ENCODE measurements at regions not wholly inside any gene's neighbourhood (a gene's known extent, or its start where the extent isn't known, plus 50 kb on each side); places are given as distances from the start of the nearest gene placed in this dataset.

GRCh38 chr14:98278800-98279199, 993.2 kb downstream of the BCL11B start:
- Mint-ChIP-seq H3K27ac (no peak overlapping the region), H3K4me3 (no peak overlapping the region), H3K27me3 (ENCODE audit: low read depth, poor library complexity) (peaks cover 27% of the 10 kb centered on the region), H3K36me3 (ENCODE audit: low read depth) (no peaks in the 10 kb centered on the region), H3K9me3 (peaks cover 6% of the 10 kb centered on the region), H3K4me1 (peaks cover 16% of the 10 kb centered on the region)
- DNase-seq: no peak
- no peak for TF ChIP-seq CTCF (IDR thresholded peaks at IDR 0.05)

GRCh38 chr14:98280436-98280835, 991.6 kb downstream of the BCL11B start:
- no peak overlapping the region for H3K4me3 Mint-ChIP-seq
- H3K27ac Mint-ChIP-seq: peak overlapping the region; percentile 54

GRCh38 chr14:98288825-98289224, 983.2 kb downstream of the BCL11B start:
- no peak for TF ChIP-seq CTCF (IDR thresholded peaks at IDR 0.05)
- no peaks in the 10 kb centered on the region for H3K4me1 Mint-ChIP-seq
- H3K27me3 Mint-ChIP-seq (ENCODE audit: low read depth, poor library complexity): peaks cover 14% of the 10 kb centered on the region
- no peak for DNase-seq
- H3K27ac Mint-ChIP-seq: peak overlapping the region; percentile 48
- no peak overlapping the region for H3K4me3 Mint-ChIP-seq
- peaks cover 15% of the 10 kb centered on the region for H3K9me3 Mint-ChIP-seq
- H3K36me3 Mint-ChIP-seq (ENCODE audit: low read depth): no peaks in the 10 kb centered on the region

More at GRCh38 chr14:98280436-98280835, 991.6 kb downstream of the BCL11B start:
- TF ChIP-seq CTCF (IDR thresholded peaks at IDR 0.05): no peak
- peaks cover 16% of the 10 kb centered on the region for H3K4me1 Mint-ChIP-seq
- no peak for DNase-seq
- no peaks in the 10 kb centered on the region for H3K36me3 Mint-ChIP-seq (ENCODE audit: low read depth)
- H3K27me3 Mint-ChIP-seq (ENCODE audit: low read depth, poor library complexity): peaks cover 19% of the 10 kb centered on the region
- H3K9me3 Mint-ChIP-seq: peaks cover 13% of the 10 kb centered on the region

GRCh38 chr14:98290596-98290995, 981.4 kb downstream of the BCL11B start:
- TF ChIP-seq CTCF (IDR thresholded peaks at IDR 0.05): no peak
- peaks cover 20% of the 10 kb centered on the region for H3K27me3 Mint-ChIP-seq (ENCODE audit: low read depth, poor library complexity)
- no peak overlapping the region for H3K4me3 Mint-ChIP-seq
- no peak for DNase-seq
- H3K36me3 Mint-ChIP-seq (ENCODE audit: low read depth): no peaks in the 10 kb centered on the region
- no peaks in the 10 kb centered on the region for H3K4me1 Mint-ChIP-seq
- H3K27ac Mint-ChIP-seq: no peak overlapping the region
- peaks cover 8% of the 10 kb centered on the region for H3K9me3 Mint-ChIP-seq

DNA sequence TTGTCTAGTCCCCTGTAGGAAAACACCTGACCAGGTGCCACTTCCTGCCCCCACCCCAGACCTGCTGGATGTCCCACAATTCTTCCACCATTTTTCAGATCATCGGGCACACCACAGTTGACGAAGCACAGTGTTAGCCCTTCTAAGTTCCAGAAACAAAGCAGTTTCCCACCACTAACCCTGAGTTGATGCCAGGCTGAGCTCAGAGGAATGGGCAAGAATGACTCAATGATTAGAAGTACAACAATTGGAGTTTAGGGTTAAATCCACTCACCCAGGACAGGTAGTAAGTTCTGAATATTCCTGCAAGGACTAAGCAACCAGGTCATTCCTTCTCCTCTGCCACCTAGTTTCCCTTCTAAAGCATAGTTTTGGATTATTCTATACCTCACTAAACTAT, 979.8 kb downstream of the BCL11B start:
- DNase-seq: no peak
- no peaks in the 10 kb centered on the region for H3K9me3 Mint-ChIP-seq
- no peak overlapping the region for H3K27ac Mint-ChIP-seq
- H3K27me3 Mint-ChIP-seq (ENCODE audit: low read depth, poor library complexity): peaks cover 17% of the 10 kb centered on the region
- no peaks in the 10 kb centered on the region for H3K36me3 Mint-ChIP-seq (ENCODE audit: low read depth)
- no peak overlapping the region for H3K4me3 Mint-ChIP-seq
- H3K4me1 Mint-ChIP-seq: no peaks in the 10 kb centered on the region
- TF ChIP-seq CTCF (IDR thresholded peaks at IDR 0.05): no peak

GRCh38 chr14:98293576-98293975, 978.4 kb downstream of the BCL11B start:
- Mint-ChIP-seq H3K4me3 (no peak overlapping the region), H3K36me3 (ENCODE audit: low read depth) (no peaks in the 10 kb centered on the region), H3K9me3 (no peaks in the 10 kb centered on the region), H3K27ac (no peak overlapping the region), H3K27me3 (ENCODE audit: low read depth, poor library complexity) (peaks cover 17% of the 10 kb centered on the region), H3K4me1 (no peaks in the 10 kb centered on the region)
- DNase-seq: no peak
- TF ChIP-seq CTCF (IDR thresholded peaks at IDR 0.05): no peak

All from nephron progenitor cell (in vitro differentiated cells).